Urothelium cell line (cell line): ENCODE measurements at regions not wholly inside any gene's neighbourhood (a gene's known extent, or its start where the extent isn't known, plus 50 kb on each side); places are given as distances from the start of the nearest gene placed in this dataset.
"Not testable (repeated sequence)": the region's sequence is repeated elsewhere in the genome, so short reads cannot be mapped to it uniquely, and the experiment has no call there.

Experiments
- DNase-seq: peaks from one replicate; pipeline ENCODE4 v3.0.0; 2011; ENCODE audit warnings: low spot score, mixed read lengths
- FAIRE-seq: peaks from 2 replicates; lab custom pipeline; 2011; peaks lifted over from hg19 to GRCh38; lab: Jason Lieb, UNC

GRCh38 chr16:51870296-51870854, 676.6 kb downstream of the TOX3 start:
- FAIRE-seq, result no peak

GRCh38 chr16:51869176-51869575, 677.8 kb downstream of the TOX3 start:
- no peak for FAIRE-seq
- DNase-seq, result no peak

More at GRCh38 chr16:51870296-51870854, 676.6 kb downstream of the TOX3 start:
- DNase-seq, result no peak

GRCh38 chr16:51868631-51869030, 678.3 kb downstream of the TOX3 start:
- FAIRE-seq, result no peak

GRCh38 chr16:51867386-51868065, 679.4 kb downstream of the TOX3 start:
- DNase-seq, result no peak
- no peak for FAIRE-seq

More at GRCh38 chr16:51868631-51869030, 678.3 kb downstream of the TOX3 start:
- no peak for DNase-seq

- FAIRE-seq (no peak), DNase-seq (no peak)
Measured at GRCh38 chr16:51864575-51864974, 682.4 kb downstream of the TOX3 start.

- DNase-seq (no peak), FAIRE-seq (no peak)
Measured at GRCh38 chr16:51854401-51854951, 692.5 kb downstream of the TOX3 start.

GRCh38 chr16:51853586-51853985, 693.4 kb downstream of the TOX3 start:
- FAIRE-seq (no peak), DNase-seq (no peak)

GRCh38 chr16:51852892-51853291, 694.1 kb downstream of the TOX3 start:
- FAIRE-seq (no peak), DNase-seq (no peak)

GRCh38 chr16:51851111-51851510, 695.8 kb downstream of the TOX3 start:
- peak; percentile 17 for FAIRE-seq
- no peak for DNase-seq

GRCh38 chr16:51849715-51850114, 697.2 kb downstream of the TOX3 start:
- DNase-seq (no peak), FAIRE-seq (no peak)

GRCh38 chr16:51845586-51846305, 694.7 kb upstream of the SALL1 start:
- FAIRE-seq (no peak), DNase-seq (no peak)

- DNase-seq (peak; percentile 65), FAIRE-seq (no peak)
Measured at GRCh38 chr16:51839727-51840462, 688.8 kb upstream of the SALL1 start.

GRCh38 chr16:51834794-51835193, 683.7 kb upstream of the SALL1 start:
- no peak for FAIRE-seq

GRCh38 chr16:51834133-51834532, 683.1 kb upstream of the SALL1 start:
- FAIRE-seq (no peak), DNase-seq (no peak)

More at GRCh38 chr16:51834794-51835193, 683.7 kb upstream of the SALL1 start:
- no peak for DNase-seq

GRCh38 chr16:51831595-51832367, 680.7 kb upstream of the SALL1 start:
- FAIRE-seq (no peak), DNase-seq (no peak)

- FAIRE-seq, DNase-seq: not testable (repeated sequence)
Measured at GRCh38 chr16:51831034-51831433, 680.0 kb upstream of the SALL1 start.

GRCh38 chr16:51825779-51826178, 674.7 kb upstream of the SALL1 start:
- no peak for DNase-seq
- no peak for FAIRE-seq

GRCh38 chr16:51822471-51822870, 671.4 kb upstream of the SALL1 start:
- FAIRE-seq (no peak), DNase-seq (no peak)

- DNase-seq (no peak), FAIRE-seq (no peak)
Measured at GRCh38 chr16:51821527-51821926, 670.5 kb upstream of the SALL1 start.

GRCh38 chr16:51820176-51820575, 669.1 kb upstream of the SALL1 start:
- FAIRE-seq (no peak), DNase-seq (no peak)
